SKM-1 (cell line): ENCODE measurements at regions not wholly inside any gene's neighbourhood (a gene's known extent, or its start where the extent isn't known, plus 50 kb on each side); places are given as distances from the start of the nearest gene placed in this dataset.

Experiments used
- DNase-seq: peaks from one replicate; lab custom pipeline; 2025; ENCODE audit not compliant: unreplicated experiment; lab: John Stamatoyannopoulos, UW

- no peak for DNase-seq
Measured at GRCh38 chr3:31048143-31048542, 153.7 kb upstream of the GADL1 start.

GRCh38 chr3:31050296-31050695 is 155.8 kb upstream of the GADL1 start:
- DNase-seq, result no peak

- no peak for DNase-seq
Measured at GRCh38 chr3:31051226-31051625, 156.8 kb upstream of the GADL1 start.

GRCh38 chr3:31053299-31053698 is 158.8 kb upstream of the GADL1 start:
- no peak for DNase-seq

- no peak for DNase-seq
Measured at GRCh38 chr3:31054032-31054431, 159.6 kb upstream of the GADL1 start.

GRCh38 chr3:31055757-31056156 is 161.3 kb upstream of the GADL1 start:
- no peak for DNase-seq

- DNase-seq, result no peak
Measured at GRCh38 chr3:31057891-31058290, 163.4 kb upstream of the GADL1 start.

GRCh38 chr3:31064021-31064420 is 169.6 kb upstream of the GADL1 start:
- no peak for DNase-seq

- no peak for DNase-seq
Measured at GRCh38 chr3:31065765-31066164, 171.3 kb upstream of the GADL1 start.

- no peak for DNase-seq
Measured at GRCh38 chr3:31067004-31067403, 172.5 kb upstream of the GADL1 start.

GRCh38 chr3:31075471-31075870 is 181.0 kb upstream of the GADL1 start:
- no peak for DNase-seq

GRCh38 chr3:31075876-31076275 is 181.4 kb upstream of the GADL1 start:
- no peak for DNase-seq

GRCh38 chr3:31077021-31077601 is 182.7 kb upstream of the GADL1 start:
- no peak for DNase-seq

GRCh38 chr3:31077826-31078225 is 183.4 kb upstream of the GADL1 start:
- DNase-seq, result no peak

- DNase-seq, result no peak
Measured at GRCh38 chr3:31079689-31080088, 185.2 kb upstream of the GADL1 start.

- DNase-seq, result no peak
Measured at GRCh38 chr3:31081018-31081662, 186.7 kb upstream of the GADL1 start.

- DNase-seq, result no peak
Measured at GRCh38 chr3:31086148-31086547, 191.7 kb upstream of the GADL1 start.

GRCh38 chr3:31086698-31087097 is 192.2 kb upstream of the GADL1 start:
- DNase-seq, result no peak

GRCh38 chr3:31091748-31092147 is 197.3 kb upstream of the GADL1 start:
- no peak for DNase-seq

- DNase-seq, result no peak
Measured at GRCh38 chr3:31092748-31093589, 198.5 kb upstream of the GADL1 start.

- DNase-seq, result no peak
Measured at GRCh38 chr3:31093606-31094005, 199.1 kb upstream of the GADL1 start.

GRCh38 chr3:31094048-31094447 is 199.6 kb upstream of the GADL1 start:
- DNase-seq, result no peak
